Nucleus accumbens (tissue), 56 donors: ENCODE measurements at regions not wholly inside any gene's neighbourhood (a gene's known extent, or its start where the extent isn't known, plus 50 kb on each side); places are given as distances from the start of the nearest gene placed in this dataset.

Source experiments
- DNase-seq, 56 donors: peaks; one replicate each; lab custom pipeline; 2025; lab: John Stamatoyannopoulos, UW

DNA sequence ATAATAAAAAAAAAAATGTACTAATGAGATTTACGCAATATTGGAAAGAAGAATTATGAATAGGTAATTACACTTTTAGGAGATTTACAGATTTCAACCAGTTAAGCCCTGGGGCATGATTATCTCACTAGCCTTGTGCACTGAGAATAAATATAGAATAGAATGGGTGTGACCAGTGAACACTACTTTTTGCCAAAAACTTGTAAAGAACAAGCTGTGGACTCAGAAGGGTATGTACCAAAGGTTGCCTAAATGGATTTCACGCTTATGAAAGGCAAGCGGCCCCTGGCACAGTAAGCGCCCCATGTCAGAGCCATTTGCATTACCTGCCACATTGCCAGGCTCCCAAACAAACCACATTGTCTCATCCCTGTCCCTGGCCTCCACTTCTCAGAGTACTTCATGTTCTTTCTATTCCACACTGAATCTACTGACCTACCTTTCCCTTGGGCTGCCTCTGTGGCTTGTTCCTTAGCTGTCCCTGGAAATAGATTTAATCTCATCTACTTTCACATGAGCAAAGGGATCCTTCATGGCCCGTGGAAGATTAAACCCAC is 170.6 kb upstream of the DIO2 start:
- DNase-seq: no peak

DNA sequence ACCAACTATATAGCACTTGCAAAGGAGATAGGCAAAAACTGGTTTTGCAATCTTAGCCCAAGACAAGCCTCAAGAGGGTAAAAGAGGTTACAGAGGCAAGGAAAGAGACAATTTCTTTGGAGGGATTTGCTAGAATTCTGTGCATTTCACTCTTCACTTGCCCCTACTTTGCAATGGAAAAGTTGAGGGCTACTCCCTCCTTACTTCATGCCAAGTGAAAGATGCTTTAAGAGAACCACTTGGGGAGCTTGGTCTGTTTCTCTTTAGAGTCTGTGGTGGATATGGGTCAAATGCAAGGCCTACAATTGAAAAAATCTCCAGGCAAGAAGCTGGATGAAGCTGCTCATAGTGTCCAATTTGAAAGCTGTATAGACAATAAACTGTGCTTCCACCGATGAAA is 167.7 kb upstream of the DIO2 start:
- DNase-seq: no peak

DNA sequence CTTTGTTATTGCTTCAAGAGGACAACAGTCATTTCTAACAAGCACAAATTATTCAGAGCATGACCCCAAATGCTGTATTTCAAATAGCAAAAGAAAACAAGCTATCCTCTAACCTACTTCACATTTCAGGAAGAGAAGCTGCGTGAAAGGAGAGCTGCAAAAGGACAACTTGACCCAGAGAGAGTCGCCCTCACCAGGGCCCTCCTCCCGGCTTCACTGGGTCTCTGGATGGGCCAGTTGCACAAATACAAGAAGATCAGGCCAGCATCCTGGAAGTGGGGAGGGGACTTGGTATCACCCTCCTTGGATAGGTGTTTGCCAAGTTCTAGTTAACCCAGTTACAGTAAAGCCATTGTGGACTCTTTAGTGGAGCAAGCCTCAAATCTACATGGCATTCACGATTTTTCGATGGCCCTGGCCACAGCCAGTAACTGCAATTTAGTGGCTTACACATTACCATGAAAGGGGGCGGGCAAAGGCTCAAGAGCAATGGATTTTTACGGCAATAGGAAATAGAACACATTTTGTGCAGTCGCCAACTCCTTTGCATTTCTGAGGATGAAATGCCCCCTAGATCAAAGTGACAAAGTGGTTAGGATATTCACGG is 166.9 kb upstream of the DIO2 start:
- peak in 2 of 56 donors; percentile 2 to 3 for DNase-seq

DNA sequence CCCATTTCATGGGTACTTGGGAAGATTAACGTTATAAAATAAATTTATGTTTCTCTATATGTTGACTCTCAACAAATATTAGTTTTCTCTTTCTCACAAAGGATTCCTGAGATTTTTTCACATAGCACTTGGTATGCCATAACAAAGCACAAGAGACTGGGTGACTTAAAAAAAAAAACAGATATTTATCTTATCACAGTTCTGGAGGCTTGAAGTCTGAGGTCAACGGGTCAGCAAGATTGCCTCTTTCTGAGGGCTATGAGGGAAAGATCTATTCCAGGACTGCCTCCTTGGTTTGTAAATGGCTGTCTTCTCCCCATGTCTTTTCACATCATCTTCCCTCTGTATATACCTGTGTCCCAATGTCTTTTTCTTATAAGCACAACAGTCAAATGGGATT is 153.5 kb upstream of the DIO2 start:
- no peak for DNase-seq

DNA sequence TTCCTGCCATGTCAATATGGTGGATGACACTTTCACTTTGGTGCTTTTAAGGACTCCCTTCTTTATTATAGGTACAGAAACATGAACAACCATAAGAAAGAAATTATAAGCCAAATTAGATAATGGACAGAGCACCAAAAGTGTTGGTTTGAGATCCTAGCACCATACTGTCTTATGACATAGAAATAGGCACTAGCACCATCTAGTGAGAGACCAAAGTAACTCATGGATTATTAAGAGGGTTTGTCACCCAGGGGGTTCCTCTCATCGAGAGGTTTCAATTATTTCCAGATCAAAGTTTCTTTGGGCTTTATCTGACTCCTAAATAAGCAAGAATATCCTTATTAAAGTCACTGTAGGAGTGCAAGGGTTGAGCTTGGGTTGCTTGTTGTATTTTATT is 153.0 kb upstream of the DIO2 start:
- DNase-seq: no peak

DNA sequence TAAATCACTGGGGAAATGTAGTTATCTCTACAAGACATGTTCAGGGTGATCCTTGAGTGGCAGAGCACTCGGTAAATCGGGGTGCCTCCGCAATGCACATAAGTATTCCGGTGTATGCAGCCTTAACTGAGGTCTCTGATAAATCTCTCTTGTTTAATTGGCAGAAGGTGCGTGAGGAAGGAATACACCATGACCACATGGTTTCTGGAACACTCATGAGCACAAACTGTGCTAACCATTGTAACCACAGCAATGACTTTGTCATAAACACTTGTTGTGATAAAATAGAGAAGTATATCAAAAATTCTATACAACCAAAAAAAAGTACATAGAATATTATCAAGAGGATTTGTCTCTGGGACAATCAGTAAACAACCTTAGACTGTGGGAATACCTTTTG is 146.8 kb upstream of the DIO2 start:
- no peak for DNase-seq

DNA sequence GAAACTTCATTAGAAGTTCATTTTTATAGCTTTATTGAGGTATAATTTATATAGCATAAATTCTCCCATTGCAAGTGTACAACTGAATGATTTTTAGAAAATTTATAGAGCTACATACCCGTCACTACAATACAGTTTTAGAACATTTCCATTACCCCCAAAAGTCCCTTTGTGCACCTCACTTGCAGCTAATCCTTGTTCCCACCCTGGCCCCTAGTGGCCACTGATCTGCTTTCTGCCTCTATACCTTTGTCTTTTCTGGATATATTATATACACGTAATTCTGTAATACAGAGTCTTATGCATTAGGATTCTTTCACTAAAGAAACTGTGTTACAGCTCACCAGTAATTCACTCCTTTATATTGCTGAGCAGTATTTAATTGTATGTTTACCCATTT is 145.1 kb upstream of the DIO2 start:
- peak in 1 of 56 donors; percentile 1 for DNase-seq

DNA sequence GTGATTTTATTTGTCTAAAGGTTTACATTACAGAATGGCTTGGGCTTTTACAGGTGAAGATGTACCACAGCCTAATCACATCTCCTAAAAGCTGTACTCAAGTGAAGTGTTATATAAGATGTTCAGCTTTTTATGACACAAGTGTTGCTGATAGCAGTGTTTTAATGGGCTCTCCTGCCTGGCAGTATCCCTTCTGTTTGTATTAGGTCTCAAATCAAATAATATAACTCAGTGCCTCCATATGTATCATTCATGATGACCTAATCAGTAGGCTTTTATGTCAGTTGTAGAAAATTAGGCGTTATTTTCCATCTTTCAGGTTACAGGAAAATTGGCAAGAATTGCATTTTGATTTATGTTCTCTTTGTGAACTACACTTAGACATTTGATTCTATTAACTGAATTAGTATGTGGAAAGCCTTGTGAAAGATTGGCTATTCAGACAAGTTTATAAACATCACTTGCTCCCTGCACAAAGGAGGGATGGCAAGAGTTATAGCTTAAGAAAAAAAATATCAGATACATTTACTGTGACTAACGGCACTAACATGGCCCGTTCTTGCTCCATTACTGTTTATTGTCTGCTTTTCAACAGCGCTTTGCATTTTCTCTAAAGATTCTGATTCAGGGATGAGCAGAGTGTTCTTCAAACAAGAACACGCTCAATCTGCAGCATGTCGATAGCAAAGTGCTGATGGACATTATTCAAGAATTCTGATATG is 143.7 kb upstream of the DIO2 start:
- DNase-seq: no peak

DNA sequence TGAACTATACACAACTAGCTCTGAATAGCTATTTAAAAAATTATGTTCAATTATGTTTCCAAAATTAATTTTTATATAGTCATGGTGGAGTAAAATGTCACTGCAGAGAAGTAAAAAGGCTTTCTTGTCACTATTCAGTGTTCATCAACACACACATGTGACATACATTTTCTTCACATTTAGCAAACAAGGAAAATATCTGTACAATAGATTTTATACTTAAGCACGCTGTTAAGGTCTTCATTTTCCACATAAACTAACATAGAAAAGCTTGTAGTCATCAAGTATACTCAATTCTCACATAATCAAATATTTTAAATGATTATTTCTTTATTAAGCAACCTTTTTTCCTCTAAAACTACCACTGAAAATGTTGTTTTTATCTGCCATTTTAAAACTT is 141.2 kb upstream of the DIO2 start:
- no peak for DNase-seq

DNA sequence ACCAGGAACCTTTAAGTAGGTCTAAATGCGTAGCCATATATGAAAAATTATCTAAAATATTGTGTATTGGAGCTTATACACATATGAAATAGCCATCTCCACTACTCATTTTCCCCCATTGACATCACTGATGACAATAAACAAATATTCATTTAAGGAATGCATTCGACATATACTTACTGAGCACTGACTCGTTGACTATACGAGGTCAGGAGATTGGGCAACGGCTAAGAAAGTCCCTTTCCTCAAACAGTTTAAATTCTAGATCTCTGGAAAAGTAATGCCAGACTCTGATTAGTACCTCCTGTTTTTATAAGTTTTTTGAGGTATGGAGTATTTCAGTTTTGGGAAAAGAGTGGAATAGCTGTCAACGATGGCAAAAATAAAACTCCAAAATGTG is 139.4 kb upstream of the DIO2 start:
- DNase-seq: no peak

DNA sequence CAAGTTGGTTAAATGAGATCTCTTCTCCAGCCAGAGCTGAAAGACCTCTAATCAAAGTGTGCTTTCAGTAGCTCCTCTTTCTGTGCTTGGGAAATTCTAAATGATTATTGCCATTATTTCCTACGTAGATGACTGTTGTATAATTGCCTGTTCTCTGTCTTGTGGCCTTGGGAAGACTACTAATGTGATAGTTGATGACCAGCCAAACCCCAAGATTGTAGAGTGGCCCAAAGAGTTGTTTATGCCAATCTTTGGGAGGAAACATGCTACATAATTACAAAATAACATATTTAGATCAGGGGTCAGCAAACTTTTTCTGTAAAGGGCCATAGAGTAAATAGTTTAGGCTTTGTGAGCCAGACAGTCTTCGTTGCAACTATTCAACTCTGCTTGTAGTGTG is 135.1 kb upstream of the DIO2 start:
- no peak for DNase-seq

DNA sequence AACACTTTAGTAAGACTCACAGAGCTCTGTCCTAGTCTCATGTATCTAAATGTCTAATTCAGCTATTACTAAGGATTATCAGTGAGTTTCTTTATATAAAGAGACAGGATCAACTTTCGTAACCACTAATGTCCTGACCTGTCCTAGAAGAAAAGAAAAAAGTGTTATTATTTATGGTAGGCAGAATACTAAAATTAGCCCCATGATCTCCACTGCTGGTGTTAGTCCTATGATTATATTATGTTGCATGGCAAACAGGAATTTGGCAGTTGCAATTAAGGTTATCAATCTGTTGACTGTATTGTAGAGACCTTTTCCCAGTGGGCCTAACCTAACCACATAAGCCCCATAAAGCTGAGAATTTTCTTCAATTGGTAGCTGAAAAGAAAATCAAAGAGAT is 132.9 kb upstream of the DIO2 start:
- DNase-seq: no peak

DNA sequence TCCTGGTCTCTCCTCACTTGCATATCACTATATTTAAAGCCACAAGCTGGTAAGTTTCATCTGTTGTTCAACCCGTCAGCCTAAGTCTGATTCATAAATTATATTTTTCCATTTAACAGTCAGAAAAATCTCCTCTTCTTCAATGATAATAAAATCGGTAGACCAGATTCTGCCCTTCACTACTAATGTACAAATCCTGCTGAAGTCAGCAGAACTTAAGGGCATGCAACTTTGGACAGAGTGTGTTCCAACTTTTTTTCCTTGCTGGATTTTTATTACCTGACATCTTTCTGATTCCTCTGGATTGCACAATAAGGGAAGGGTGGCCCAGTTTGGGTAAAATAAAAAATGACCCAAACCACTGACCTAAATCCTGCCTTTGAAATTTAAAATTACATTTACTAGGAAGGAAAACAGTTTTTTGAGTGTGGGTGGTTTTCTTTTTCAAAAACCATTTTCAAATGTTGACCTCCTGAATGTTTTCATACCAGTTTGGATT is 125.4 kb upstream of the DIO2 start:
- no peak for DNase-seq

DNA sequence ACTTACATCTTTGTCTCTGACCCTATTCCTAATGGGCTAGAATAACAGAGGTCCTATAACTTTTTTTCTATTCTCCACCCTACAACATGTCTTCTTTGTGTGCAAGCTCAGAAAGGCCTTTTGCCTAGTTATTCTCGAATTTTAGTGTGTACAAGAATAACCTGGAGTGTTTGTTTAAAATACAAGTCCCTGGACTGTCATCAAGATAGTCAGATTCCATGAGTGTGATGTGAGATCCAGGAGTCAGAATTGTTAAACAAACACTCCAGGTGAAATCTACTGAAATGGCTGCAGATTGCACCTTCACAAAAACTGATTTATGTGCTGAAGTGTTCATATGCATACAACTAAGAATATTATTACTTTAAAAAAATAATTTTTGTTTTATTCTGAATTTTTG is 114.4 kb upstream of the DIO2 start:
- DNase-seq: no peak

DNA sequence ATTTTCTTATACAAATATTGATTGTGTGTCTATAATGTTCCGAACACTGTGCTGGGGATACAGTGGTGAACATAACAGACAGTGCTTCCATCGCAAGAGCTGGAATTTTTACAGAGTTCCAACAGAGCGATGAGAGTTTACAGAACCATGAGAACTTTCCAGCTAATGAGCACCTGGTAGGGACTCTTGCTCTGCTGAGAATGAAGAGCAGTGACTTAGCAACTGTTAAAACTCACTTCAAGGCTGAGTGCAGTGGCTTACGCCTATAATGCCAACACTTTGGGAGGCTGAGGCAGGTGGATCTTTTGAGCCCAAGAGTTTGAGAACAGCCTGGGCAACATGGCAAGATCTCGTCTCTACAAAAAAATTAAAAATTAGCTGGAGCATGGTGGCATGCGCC is 113.8 kb upstream of the DIO2 start:
- no peak for DNase-seq

DNA sequence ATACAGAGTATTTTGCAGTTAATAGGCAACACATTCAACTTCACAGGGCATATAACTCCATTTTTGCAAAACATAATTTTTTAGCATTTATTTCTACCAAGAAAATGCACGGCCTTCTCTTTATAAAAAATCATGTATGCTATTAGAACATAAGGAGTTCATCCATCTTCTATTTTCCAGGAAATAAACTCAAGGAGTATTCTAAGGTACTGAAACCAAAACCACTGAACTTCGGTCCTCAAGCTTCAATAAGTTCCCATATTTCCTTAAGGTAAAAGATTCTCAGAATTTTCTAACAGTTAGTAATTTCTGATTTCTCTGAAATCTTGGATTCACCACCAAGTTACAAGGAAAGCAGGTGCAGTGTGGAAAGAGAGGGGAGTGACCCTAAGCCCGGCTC is 113.3 kb upstream of the DIO2 start:
- no peak for DNase-seq

DNA sequence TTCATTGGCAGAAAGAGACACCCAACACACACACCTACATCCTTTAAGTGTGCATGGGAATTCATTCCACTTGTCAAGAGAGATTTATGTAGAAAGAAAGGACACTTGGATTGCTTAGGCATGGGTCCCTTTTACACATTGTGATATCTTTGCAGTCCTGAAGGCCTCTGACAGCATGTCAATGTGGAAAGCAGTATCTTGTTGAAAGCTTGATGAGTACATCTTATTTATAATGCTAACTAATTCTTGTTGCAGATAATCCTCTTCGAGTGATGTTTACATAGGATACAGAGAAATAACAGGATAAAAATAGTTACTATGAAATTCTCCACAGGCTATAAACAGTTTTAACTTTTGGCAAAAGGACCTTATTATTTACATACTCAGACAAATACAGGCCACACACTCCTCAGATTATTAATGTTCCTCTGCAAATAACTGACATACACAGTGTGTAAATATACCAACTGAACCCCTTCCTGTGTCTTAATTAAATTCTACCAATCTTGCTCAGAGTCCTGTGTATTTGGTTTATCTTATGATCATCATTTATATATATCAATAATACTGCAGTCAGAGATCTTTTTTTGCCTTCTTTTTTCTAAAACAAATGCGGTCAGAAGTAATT is 111.8 kb upstream of the DIO2 start:
- DNase-seq: no peak

DNA sequence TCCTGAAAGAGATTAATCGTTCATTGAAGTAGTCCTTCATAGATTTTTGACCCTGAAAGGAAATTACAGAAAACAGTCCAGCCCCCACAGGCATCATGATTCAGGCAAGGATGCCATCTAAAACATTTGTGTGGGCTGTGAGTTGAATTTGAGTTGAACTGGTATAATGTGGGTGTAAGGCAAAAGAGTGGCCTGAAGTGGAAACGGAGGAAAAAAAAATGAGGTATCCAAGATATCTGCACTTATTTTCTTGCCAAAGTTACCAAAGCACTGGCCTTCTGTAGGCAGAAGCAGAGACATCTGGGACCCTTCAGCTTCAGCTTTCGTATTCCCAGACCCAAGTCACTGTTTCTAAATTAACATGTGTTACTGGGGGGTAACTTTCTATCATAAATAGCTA is 105.1 kb upstream of the DIO2 start:
- no peak for DNase-seq

DNA sequence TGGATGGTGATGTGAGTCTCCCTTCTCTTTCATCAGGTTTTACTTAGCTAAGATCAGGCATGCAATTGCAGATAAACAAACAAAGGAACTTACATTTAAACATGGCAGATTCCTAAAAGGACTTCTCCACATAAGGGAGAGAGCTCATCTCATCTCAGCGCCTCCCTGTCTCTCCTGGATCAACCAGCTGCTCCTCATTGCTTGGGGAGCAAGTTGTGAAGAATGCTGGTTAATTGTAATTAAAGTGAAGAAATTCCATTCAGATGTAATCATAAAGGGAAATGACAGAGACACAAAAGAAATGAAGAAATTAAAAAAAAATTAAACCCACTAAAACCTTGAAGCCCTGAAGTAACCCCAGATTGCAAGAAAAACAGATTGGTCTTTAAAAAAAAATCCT is 104.4 kb upstream of the DIO2 start:
- DNase-seq: no peak

DNA sequence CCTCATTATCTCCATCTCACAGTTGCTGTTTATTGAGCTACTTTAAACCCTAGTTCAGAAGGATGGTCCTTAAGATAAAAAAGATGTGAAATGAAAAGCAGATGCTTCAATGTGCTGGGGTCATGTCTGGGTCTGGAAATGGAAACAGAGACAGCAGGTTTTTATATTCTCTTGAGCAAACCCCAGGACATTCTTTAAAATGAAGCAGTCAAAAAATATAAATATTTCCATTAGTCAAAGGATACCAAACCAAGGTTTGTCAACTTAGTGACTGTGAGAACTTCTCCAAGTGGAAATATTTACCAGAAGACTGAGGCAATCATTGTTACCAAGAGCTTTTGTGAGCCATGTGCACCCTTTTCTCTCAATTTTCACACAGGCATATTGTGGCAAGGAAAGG is 102.5 kb upstream of the DIO2 start:
- DNase-seq: no peak

DNA sequence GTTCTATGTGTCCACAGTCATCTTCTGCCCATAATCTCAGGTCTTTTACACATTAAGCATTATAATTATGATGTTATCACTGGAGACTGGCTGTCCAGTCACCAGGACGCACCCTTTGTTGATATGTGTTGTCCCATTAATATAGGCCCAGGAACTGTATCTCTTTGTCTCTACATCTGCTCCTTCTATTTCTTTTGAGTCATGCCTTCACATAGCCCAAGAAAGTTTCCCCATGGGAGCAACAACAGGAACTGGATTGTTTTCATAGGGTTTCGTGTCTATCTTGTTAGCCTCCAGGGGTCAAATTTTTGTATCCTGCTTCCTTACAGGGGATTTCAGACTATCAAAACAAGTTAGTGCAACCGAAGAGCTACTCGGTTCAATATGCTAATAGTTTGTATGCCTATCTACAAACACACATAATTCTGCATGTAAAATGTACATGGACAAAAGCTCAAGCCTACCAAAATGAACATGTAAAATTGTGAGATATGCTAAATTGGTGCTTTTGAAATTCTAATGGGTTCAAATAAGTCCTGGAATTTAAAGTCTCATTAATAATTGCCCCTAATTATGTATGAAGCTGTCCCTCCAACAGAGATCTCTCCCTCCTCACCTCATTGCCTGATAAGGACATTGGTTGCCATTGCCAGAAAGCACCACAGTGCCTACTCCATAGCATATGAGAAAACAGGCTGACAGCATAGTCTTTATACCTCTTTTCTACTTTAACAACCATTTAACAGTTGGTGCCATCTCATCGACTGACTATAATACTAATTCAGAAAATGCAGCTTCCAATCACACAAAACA is 99.8 kb upstream of the DIO2 start:
- no peak for DNase-seq
